D341Med (cell line): ENCODE measurements at regions not wholly inside any gene's neighbourhood (a gene's known extent, or its start where the extent isn't known, plus 50 kb on each side); places are given as distances from the start of the nearest gene placed in this dataset.

ENCODE experiments used
- DNase-seq: peaks from one replicate; pipeline ENCODE4 v3.0.0; 2012; ENCODE audit warnings: low spot score

DNA sequence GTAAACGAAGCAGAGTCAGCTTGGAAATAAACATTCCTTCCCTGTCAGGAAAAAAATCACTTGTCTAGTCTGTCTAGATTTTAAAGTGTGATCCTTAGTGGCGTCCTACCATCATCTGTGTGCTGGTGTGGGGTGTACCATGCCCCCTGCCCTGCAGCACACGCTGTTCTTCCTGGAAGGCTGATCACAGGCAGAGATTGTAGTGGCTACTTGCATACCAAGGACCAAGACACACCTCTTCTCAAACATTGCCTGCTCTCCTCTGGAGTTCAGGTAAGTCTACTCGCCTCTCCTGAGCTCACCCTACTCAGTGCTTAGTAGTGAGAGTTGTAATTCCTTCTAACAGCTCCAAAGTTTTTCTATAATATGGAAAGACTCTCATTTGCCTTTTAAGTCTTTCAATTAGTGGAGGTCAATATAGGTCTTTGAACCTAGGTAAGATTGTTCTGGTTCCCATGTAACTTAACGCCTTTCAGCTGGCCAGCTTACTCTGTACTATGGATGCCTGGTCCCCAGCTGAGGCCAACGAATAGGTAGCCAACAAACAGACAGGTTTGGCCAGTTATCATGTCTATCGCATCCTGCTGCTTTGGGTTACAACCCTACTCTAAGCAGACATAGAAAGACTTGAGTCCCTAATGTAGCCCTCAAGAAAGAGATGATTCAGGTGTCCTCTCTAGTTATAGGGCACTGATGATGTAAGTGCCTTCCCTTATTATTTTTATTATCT, 55.4 kb downstream of the XCL1 start:
- DNase-seq, result no peak

- DNase-seq, result no peak
Observed at GRCh38 chr1:168634951-168635532, 58.6 kb downstream of the XCL1 start.

DNA sequence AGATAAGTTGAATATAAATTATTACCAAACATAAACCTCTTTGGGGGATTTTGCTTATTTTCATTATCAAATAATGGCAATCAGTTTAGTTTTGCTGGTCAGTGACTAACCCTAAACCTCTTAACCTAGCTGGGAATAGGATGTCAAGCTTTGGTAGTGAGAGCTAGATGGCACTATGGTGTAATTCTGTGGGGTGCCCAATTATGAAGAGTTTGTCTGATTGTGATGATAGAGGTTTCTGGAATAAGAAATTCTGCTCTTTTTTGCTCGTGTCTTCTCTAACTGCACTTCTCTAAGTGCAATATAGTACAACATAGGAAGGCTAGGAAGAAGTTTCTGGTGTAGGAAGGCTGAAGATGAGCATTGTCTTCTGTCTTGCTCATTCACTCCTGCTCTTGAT, 59.8 kb downstream of the XCL1 start:
- DNase-seq, result no peak

- DNase-seq, result no peak
Observed at GRCh38 chr1:168636642-168637111, 60.3 kb downstream of the XCL1 start.

DNA sequence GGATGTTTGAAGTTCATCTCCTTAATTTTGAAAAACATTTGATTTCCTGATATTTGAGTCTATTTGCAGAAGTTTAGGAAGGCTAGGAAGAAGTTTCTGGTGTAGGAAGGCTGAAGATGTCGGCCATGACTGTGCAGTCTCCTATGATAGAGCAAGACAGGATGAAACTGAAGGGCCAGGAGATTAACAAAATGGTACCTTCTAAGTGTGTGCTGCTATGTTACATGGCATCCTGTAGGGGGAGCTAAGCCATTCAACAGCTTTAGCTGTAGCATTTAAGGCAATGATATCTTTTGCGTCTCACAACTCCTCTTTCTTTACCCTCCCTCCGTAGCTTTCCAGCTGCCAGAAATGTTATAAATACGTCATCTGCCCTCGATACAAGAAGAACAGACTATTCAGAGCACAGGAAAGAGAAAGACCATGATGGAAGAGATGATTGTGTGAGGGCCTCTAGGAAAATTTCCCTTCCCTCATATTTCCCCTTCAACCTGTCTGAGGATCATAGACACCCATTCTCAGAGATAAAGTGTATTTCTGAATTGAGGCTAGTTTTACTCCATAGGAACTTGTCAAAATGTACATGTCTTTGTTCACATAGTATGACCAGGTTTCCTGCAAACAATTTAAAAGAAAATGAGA, 61.1 kb downstream of the XCL1 start:
- peak; percentile 65 for DNase-seq

GRCh38 chr1:168638884-168639283, 62.5 kb downstream of the XCL1 start:
- no peak for DNase-seq

DNA sequence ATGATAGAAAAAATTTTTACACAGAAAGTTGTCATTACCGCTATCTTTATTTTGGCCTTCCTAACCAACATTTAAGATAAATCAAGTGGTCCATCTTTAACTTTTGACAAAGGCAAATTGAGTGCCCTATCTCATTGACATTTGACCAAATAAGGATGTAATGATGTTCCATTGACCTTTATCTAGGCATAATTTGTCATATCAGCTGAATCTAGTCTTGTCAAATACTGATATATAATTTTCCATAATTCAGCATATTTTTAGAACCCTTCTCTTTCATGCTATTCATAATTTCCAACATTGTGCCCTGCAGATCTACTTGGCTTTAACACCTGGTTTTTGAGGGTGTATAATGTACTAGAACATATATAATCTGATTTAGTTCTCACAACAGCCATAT, 63.8 kb downstream of the XCL1 start:
- DNase-seq, result no peak

DNA sequence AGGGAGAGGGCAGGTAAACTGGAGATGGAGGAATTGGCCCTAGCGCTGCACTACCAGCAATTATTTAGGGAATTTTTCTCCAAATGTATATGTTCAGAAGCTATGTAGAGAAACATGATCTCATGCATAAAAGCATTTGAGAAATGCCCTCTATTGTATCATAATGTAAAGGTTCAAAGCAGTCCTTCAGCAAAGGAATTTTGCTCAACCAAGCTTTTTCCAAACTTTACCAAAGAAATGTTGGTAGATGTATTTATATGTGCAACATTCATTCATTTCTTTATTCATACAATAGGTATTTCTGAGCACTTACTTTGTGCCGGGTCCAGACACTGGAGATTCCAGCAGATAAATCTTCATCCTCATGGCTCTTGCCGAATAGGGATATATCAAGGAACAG, 64.4 kb downstream of the XCL1 start:
- DNase-seq, result no peak

- DNase-seq, result no peak
Observed at GRCh38 chr1:168643152-168643551, 66.7 kb downstream of the XCL1 start.
